HepG2 (cell line): ENCODE measurements at regions not wholly inside any gene's neighbourhood (a gene's known extent, or its start where the extent isn't known, plus 50 kb on each side); places are given as distances from the start of the nearest gene placed in this dataset.

Experiments
- ATAC-seq: fragments of 200-7000 bp; cut with Tn5 transposase; 3 replicates; pipeline ENCODE4 v1.9.1; 2020; ENCODE audit warnings: mild to moderate bottlenecking, moderate library complexity
- BruUV-seq: library from RNA; stranded (reverse); fragments of 400-500 nt; replicated peaks from 2 replicates; lab custom pipeline; 2021; lab: Mats Ljungman, UMichigan
- CTCF ChIA-PET: fragments of 300-600 bp; formaldehyde crosslinking; extraction: SDS; loops from one replicate; lab custom pipeline; 2021; ENCODE audit warnings: low total read pairs, inconsistent platforms, low intra/inter-chr PET ratio; lab: Yijun Ruan, JAX
- POLR2A ChIA-PET: fragments of 350-600 bp; sonication (Branson Sonifier 250); formaldehyde crosslinking; loops from one replicate; lab custom pipeline; 2020; ENCODE audit warnings: antibody characterized with exemption, inconsistent platforms; lab: Yijun Ruan, JAX
- DNase-seq: peaks from one replicate; pipeline ENCODE4 v3.0.0-alpha.2; 2015; ENCODE audit warnings: low spot score
- FAIRE-seq: peaks from 3 replicates; lab custom pipeline; 2011; peaks lifted over from hg19 to GRCh38; lab: Jason Lieb, UNC
- H2AFZ ChIP-seq: one replicate; pipeline ENCODE4 v1.6.1; 2011; ENCODE audit warnings: low read length, inconsistent platforms
- H3K27ac ChIP-seq: fragments of 300-600 bp; 3 replicates; pipeline ENCODE4 v1.8.0; 2011; ENCODE audit warnings: mixed run types, mild to moderate bottlenecking, mixed read lengths, low read length, inconsistent platforms; ENCODE audit not compliant: insufficient read depth; ENCODE audit errors: extremely low read length
- H3K27me3 ChIP-seq, 2 experiments: fragments of 200-600 bp in 1 of 2; 2 replicates in 1 of 2; 3 replicates in 1 of 2; pipeline versions ENCODE4 v1.6.0 to v1.8.0; 2011; ENCODE audit warnings: low read length in 2 of 2, mild to moderate bottlenecking in 2 of 2, moderate library complexity in 2 of 2, inconsistent platforms in 1 of 2; ENCODE audit not compliant: insufficient read depth in 2 of 2, control insufficient read depth in 1 of 2
- H3K36me3 ChIP-seq, 2 experiments: fragments of 200-600 bp in 1 of 2; replicated peaks in 1 of 2; 2 replicates in 1 of 2; 3 replicates in 1 of 2; pipeline versions ENCODE4 v1.5.1 to v1.8.0; 2011; ENCODE audit warnings: low read length in 2 of 2, inconsistent platforms in 1 of 2; ENCODE audit not compliant: insufficient read depth in 2 of 2, control insufficient read depth in 1 of 2
- H3K4me1 ChIP-seq: 2 replicates; pipeline ENCODE4 v1.5.1; 2012; ENCODE audit warnings: low read length, inconsistent platforms; ENCODE audit not compliant: insufficient read depth
- H3K4me2 ChIP-seq: 2 replicates; pipeline ENCODE4 v1.6.0; 2011; ENCODE audit warnings: low read depth, low read length, inconsistent platforms
- H3K4me3 ChIP-seq, 3 experiments: fragments of 200-600 bp in 1 of 3; sonication (generic), shearing (Covaris generic) in 1 of 3; replicated peaks in 1 of 3; 2 replicates each; pipeline ENCODE4 v1.5.1; 2011 to 2016; ENCODE audit warnings: low read length in 3 of 3, inconsistent platforms in 2 of 3, low read depth in 2 of 3, mild to moderate bottlenecking in 2 of 3, control low read depth in 1 of 3, mixed read lengths in 1 of 3; ENCODE audit not compliant: insufficient read depth in 1 of 3
- H3K79me2 ChIP-seq: one replicate; pipeline ENCODE4 v1.6.1; 2011; ENCODE audit warnings: low read length, inconsistent platforms; ENCODE audit not compliant: insufficient read depth
- H3K9ac ChIP-seq: 2 replicates; pipeline ENCODE4 v1.6.0; 2011; ENCODE audit warnings: mild to moderate bottlenecking, low read depth, low read length, inconsistent platforms; ENCODE audit not compliant: insufficient read depth
- H3K9me3 ChIP-seq: 2 replicates; pipeline ENCODE4 v1.5.1; 2012; ENCODE audit warnings: mild to moderate bottlenecking, low read length
- H4K20me1 ChIP-seq: 2 replicates; pipeline ENCODE4 v1.6.0; 2011; ENCODE audit warnings: inconsistent platforms, mild to moderate bottlenecking, low read length, moderate library complexity; ENCODE audit not compliant: insufficient read depth
- ARHGAP35 ChIP-seq: sonication (generic); formaldehyde crosslinking; IDR thresholded peaks from 2 replicates; pipeline ENCODE4 v1.9.0; 2022; ENCODE audit warnings: mild to moderate bottlenecking, inconsistent platforms, moderate library complexity, missing genetic modification reagents, borderline replicate concordance
- CERS6 ChIP-seq: sonication (generic); formaldehyde crosslinking; IDR thresholded peaks from 2 replicates; pipeline ENCODE4 v1.5.0; 2020; ENCODE audit warnings: missing genetic modification reagents
- CREB1 ChIP-seq, 2 experiments: fragments of 450-650 bp in 1 of 2; IDR thresholded peaks; 2 replicates each; pipeline ENCODE4 v1.6.1; 2016 to 2017; ENCODE audit warnings: control low read depth in 1 of 2, mild to moderate bottlenecking in 1 of 2, missing compliant biosample characterization in 1 of 2, missing genetic modification characterization in 1 of 2
- CREB3 ChIP-seq: sonication (generic); formaldehyde crosslinking; IDR thresholded peaks from 2 replicates; pipeline ENCODE4 v1.5.0; 2020; ENCODE audit warnings: missing genetic modification reagents
- FOXK2 ChIP-seq: fragments of 450-650 bp; IDR thresholded peaks from 2 replicates; pipeline ENCODE4 v1.6.1; 2016
- HCFC1 ChIP-seq: fragments of 150-350 bp; IDR thresholded peaks from 2 replicates; pipeline ENCODE4 v1.6.1; 2014; ENCODE audit warnings: low read depth, low read length
- HOXA5 ChIP-seq: sonication (generic); formaldehyde crosslinking; IDR thresholded peaks from 2 replicates; pipeline ENCODE4 v1.4.0; 2020; ENCODE audit warnings: missing genetic modification reagents
- KDM5A ChIP-seq: fragments of 200-600 bp; sonication (generic); IDR thresholded peaks from 2 replicates; pipeline ENCODE4 v1.7.0; 2018; ENCODE audit warnings: antibody characterized with exemption, mild to moderate bottlenecking, low read length, borderline replicate concordance
- KLF13 ChIP-seq: sonication (generic); formaldehyde crosslinking; IDR thresholded peaks from 2 replicates; pipeline ENCODE4 v1.4.0; 2020; ENCODE audit warnings: mild to moderate bottlenecking, missing genetic modification reagents
- KLF6 ChIP-seq: IDR thresholded peaks from 2 replicates; pipeline ENCODE4 v1.8.0; 2016; ENCODE audit warnings: missing biosample characterization, missing genetic modification reagents
- NBN ChIP-seq: fragments of 450-650 bp; conservative IDR thresholded peaks from 2 replicates; pipeline ENCODE4 v1.6.1; 2017
- PPARG ChIP-seq: conservative IDR thresholded peaks from 2 replicates; pipeline ENCODE4 v1.6.1; 2016; ENCODE audit warnings: missing biosample characterization, missing genetic modification reagents
- SAP130 ChIP-seq: IDR thresholded peaks from 2 replicates; pipeline ENCODE4 v1.6.1; 2016; ENCODE audit warnings: low read depth
- SPEN ChIP-seq: sonication (generic); formaldehyde crosslinking; IDR thresholded peaks from 2 replicates; pipeline ENCODE4 v1.5.1; 2020; ENCODE audit warnings: low read depth, mild to moderate bottlenecking, missing genetic modification reagents
- TFE3 ChIP-seq: IDR thresholded peaks from 2 replicates; pipeline ENCODE4 v1.6.1; 2016
- XBP1 ChIP-seq: sonication (generic); formaldehyde crosslinking; IDR thresholded peaks from 2 replicates; pipeline ENCODE4 v1.5.0; 2020; ENCODE audit warnings: missing genetic modification reagents
- ZNF292 ChIP-seq: sonication (generic); formaldehyde crosslinking; IDR thresholded peaks from 2 replicates; pipeline ENCODE4 v1.8.1; 2022; ENCODE audit warnings: mild to moderate bottlenecking, low read depth, missing genetic modification reagents, borderline replicate concordance
- ZNF333 ChIP-seq: sonication (generic); formaldehyde crosslinking; IDR thresholded peaks from 2 replicates; pipeline ENCODE4 v1.4.0; 2020; ENCODE audit warnings: mild to moderate bottlenecking, missing genetic modification reagents, borderline replicate concordance
- ZNF382 ChIP-seq: sonication (generic); formaldehyde crosslinking; IDR thresholded peaks from 2 replicates; pipeline ENCODE4 v1.5.0; 2020; ENCODE audit warnings: missing genetic modification reagents, mild to moderate bottlenecking, borderline replicate concordance
- ZNF530 ChIP-seq: sonication (generic); formaldehyde crosslinking; IDR thresholded peaks from 2 replicates; pipeline ENCODE4 v1.5.0; 2020; ENCODE audit warnings: low read depth, mild to moderate bottlenecking, missing genetic modification reagents
- ZNF703 ChIP-seq: sonication (generic); formaldehyde crosslinking; IDR thresholded peaks from 2 replicates; pipeline ENCODE4 v1.5.1; 2020; ENCODE audit warnings: missing genetic modification reagents, mild to moderate bottlenecking, moderate library complexity, borderline replicate concordance
- ZNF749 ChIP-seq: sonication (generic); formaldehyde crosslinking; IDR thresholded peaks from 2 replicates; pipeline ENCODE4 v1.8.0; 2022; ENCODE audit warnings: mild to moderate bottlenecking, missing genetic modification reagents, moderate library complexity, borderline replicate concordance
- WGBS: methylation state at CpG from one replicate; pipeline ENCODE4 v1.1.6; 2017; ENCODE audit warnings: low lambda C conversion rate; 5-methylcytosine and 5-hydroxymethylcytosine counted together
- in situ Hi-C: cut with HindIII; loops from 2 replicates; pipeline ENCODE4 v1.10.0; 2017; ENCODE audit warnings: low pct_unique_long_range_greater_than_20kb; ENCODE audit not compliant: extremely low pct_ligation_motif_present
- intact Hi-C: fragments of 100-400 bp; cut with micrococcal nuclease; formaldehyde crosslinking; loops from one replicate; pipeline ENCODE4 v1.10.0; 2022; ENCODE audit not compliant: unreplicated experiment

GRCh38 chr2:9763356-9764152 lies 79.7 kb upstream of the TAF1B start:
- peak overlapping the region; percentile 33; the same call in 1 of the 2 replicates for H3K4me2 ChIP-seq
- FAIRE-seq (no peak), DNase-seq (peak; percentile 20), ATAC-seq (no peak)
- peaks cover 55% of the 10 kb centered on the region for H3K4me1 ChIP-seq
- H3K4me3 ChIP-seq, result no peak overlapping the region
- no TSS peak for BruUV-seq
- H3K36me3 ChIP-seq, result no peaks in the 10 kb centered on the region
- in situ Hi-C loops (no loop called here), intact Hi-C loops (no loop called here)
- H4K20me1 ChIP-seq, result no peaks in the 10 kb centered on the region
- peaks cover 9 to 83% of the 10 kb centered on the region in 2 experiments; a peak in 4 of 5 replicates for H3K27me3 ChIP-seq
- H3K9me3 ChIP-seq, result no peaks in the 10 kb centered on the region
- no peaks in the 10 kb centered on the region for H3K79me2 ChIP-seq
- CTCF ChIA-PET, result no interaction called here
- WGBS, result 15% methylated on average over 7 of the region's 7 CpGs
- no peak overlapping the region for H3K27ac ChIP-seq
- POLR2A ChIA-PET, result no interaction called here
- H3K9ac ChIP-seq, result no peak overlapping the region
- no peak overlapping the region for H2AFZ ChIP-seq
- no peak for TF ChIP-seq CREB3
- 0 out of 2 replicates have a peak, but pooled peaks have one; percentile 39 for TF ChIP-seq XBP1 (CRISPR knock-in tag)
- TF ChIP-seq ARHGAP35 (CRISPR knock-in tag), result no peak
- no peak for TF ChIP-seq ZNF703 (CRISPR knock-in tag)
- TF ChIP-seq CREB1 (IDR thresholded peaks at IDR 0.05), result peak; percentile 77
- no peak for TF ChIP-seq CREB1 (CRISPR knock-in tag; IDR thresholded peaks at IDR 0.05)
- TF ChIP-seq HCFC1, result no peak
- TF ChIP-seq ZNF292 (CRISPR knock-in tag), result no peak
- TF ChIP-seq ZNF333, result no peak
- TF ChIP-seq SPEN (CRISPR knock-in tag), result no peak
- no peak for TF ChIP-seq KLF13
- no peak for TF ChIP-seq CERS6
- no peak for TF ChIP-seq PPARG
- TF ChIP-seq ZNF749 (CRISPR knock-in tag), result no peak
- TF ChIP-seq TFE3, result no peak
- TF ChIP-seq NBN, result no peak
- 0 out of 2 replicates have a peak, but pooled peaks have one; percentile 27 for TF ChIP-seq SAP130 (CRISPR knock-in tag)
- no peak for TF ChIP-seq ZNF382
- no peak for TF ChIP-seq KLF6
- TF ChIP-seq HOXA5 (CRISPR knock-in tag), result no peak
- no peak for TF ChIP-seq FOXK2
- TF ChIP-seq ZNF530 (CRISPR knock-in tag), result no peak
- no peak for TF ChIP-seq KDM5A
